H1 (cell line): ENCODE measurements at regions not wholly inside any gene's neighbourhood (a gene's known extent, or its start where the extent isn't known, plus 50 kb on each side); places are given as distances from the start of the nearest gene placed in this dataset.

Source experiments
- CTCF ChIA-PET: fragments of 300-600 bp; sonication (Branson Sonifier 250); formaldehyde crosslinking; loops from one replicate; lab custom pipeline; 2021; ENCODE audit not compliant: partially characterized antibody; lab: Charles Lee
- POLR2A ChIA-PET: fragments of 300-600 bp; sonication (Branson Sonifier 250); formaldehyde crosslinking; loops from one replicate; lab custom pipeline; 2021; ENCODE audit warnings: inconsistent platforms; ENCODE audit not compliant: partially characterized antibody; lab: Charles Lee
- DNase-seq, 2 experiments: peaks; one replicate each; pipeline versions ENCODE4 v3.0.0 to v3.0.0-alpha.2; 2010 to 2022; ENCODE audit warnings: low spot score in 2 of 2, low read depth in 1 of 2, mixed read lengths in 1 of 2
- FAIRE-seq: peaks from 2 replicates; lab custom pipeline; 2011; peaks lifted over from hg19 to GRCh38; lab: Jason Lieb, UNC
- H2AFZ ChIP-seq: 2 replicates; pipeline ENCODE4 v1.8.1; 2012; ENCODE audit warnings: low read length, inconsistent platforms
- H2AK5ac ChIP-seq: 2 replicates; pipeline ENCODE4 v1.6.1; 2013; ENCODE audit warnings: low read depth, low read length
- H2BK120ac ChIP-seq: replicated peaks from 2 replicates; pipeline ENCODE3; 2013; ENCODE audit warnings: low read depth, low read length, inconsistent platforms
- H2BK12ac ChIP-seq: 2 replicates; pipeline ENCODE4 v1.6.1; 2013; ENCODE audit warnings: low read depth, low read length
- H2BK15ac ChIP-seq: 2 replicates; pipeline ENCODE4 v1.6.1; 2013; ENCODE audit warnings: low read length
- H2BK20ac ChIP-seq: 2 replicates; pipeline ENCODE4 v1.6.1; 2013; ENCODE audit warnings: low read length
- H2BK5ac ChIP-seq: 2 replicates; pipeline ENCODE4 v1.6.1; 2013; ENCODE audit warnings: low read depth, low read length
- H3K14ac ChIP-seq: 2 replicates; pipeline ENCODE4 v1.6.1; 2013; ENCODE audit warnings: inconsistent platforms; ENCODE audit not compliant: insufficient read length
- H3K18ac ChIP-seq: 2 replicates; pipeline ENCODE4 v1.6.1; 2013; ENCODE audit warnings: low read length; ENCODE audit errors: extremely low read depth
- H3K23ac ChIP-seq: 2 replicates; pipeline ENCODE4 v1.6.1; 2013; ENCODE audit warnings: inconsistent platforms; ENCODE audit not compliant: insufficient read length
- H3K23me2 ChIP-seq: 2 replicates; pipeline ENCODE4 v1.6.1; 2013; ENCODE audit warnings: low read depth, low read length
- H3K27ac ChIP-seq: 2 replicates; pipeline ENCODE4 v1.6.1; 2011; ENCODE audit warnings: low read depth, low read length, inconsistent platforms
- H3K27me3 ChIP-seq, 4 experiments: replicated peaks in 1 of 4; 1 replicate in 1 of 4; 2 replicates in 3 of 4; pipeline versions ENCODE4 v1.6.1 to v1.8.1; 2011 to 2013; ENCODE audit warnings: low read length in 3 of 4, mild to moderate bottlenecking in 3 of 4, inconsistent platforms in 2 of 4, mixed read lengths in 2 of 4, moderate library complexity in 1 of 4; ENCODE audit not compliant: control insufficient read depth in 3 of 4, insufficient read depth in 3 of 4; ENCODE audit errors: extremely low read depth in 1 of 4
- H3K36me3 ChIP-seq, 4 experiments: 2 replicates each; pipeline versions ENCODE4 v1.6.1 to v1.8.1; 2011 to 2013; ENCODE audit warnings: mild to moderate bottlenecking in 4 of 4, low read length in 3 of 4, moderate library complexity in 2 of 4, control low read depth in 1 of 4, inconsistent platforms in 1 of 4; ENCODE audit not compliant: insufficient read depth in 4 of 4, control insufficient read depth in 2 of 4
- H3K4ac ChIP-seq: replicated peaks from 2 replicates; pipeline ENCODE3; 2013; ENCODE audit warnings: low read length, low read depth, mixed read lengths, inconsistent platforms; ENCODE audit not compliant: insufficient read length
- H3K4me1 ChIP-seq, 4 experiments: replicated peaks in 1 of 4; 1 replicate in 1 of 4; 2 replicates in 3 of 4; pipeline versions ENCODE4 v1.6.1 to v1.8.1; 2011 to 2013; ENCODE audit warnings: low read length in 3 of 4, inconsistent platforms in 2 of 4, mixed read lengths in 1 of 4; ENCODE audit not compliant: insufficient read depth in 4 of 4, control insufficient read depth in 3 of 4
- H3K4me2 ChIP-seq, 2 experiments: 2 replicates each; pipeline versions ENCODE4 v1.6.1 to v1.8.1; 2011 to 2013; ENCODE audit warnings: low read depth in 2 of 2, low read length in 2 of 2, control low read depth in 1 of 2, inconsistent platforms in 1 of 2, mild to moderate bottlenecking in 1 of 2; ENCODE audit not compliant: insufficient read depth in 1 of 2
- H3K4me3 ChIP-seq, 4 experiments: fragments of 200-600, 300-600 bp in 1 of 4; sonication (generic), shearing (Covaris generic), sonication (Bioruptor Twin) in 1 of 4; 2 replicates each; pipeline versions ENCODE4 v1.5.1 to v1.8.1; 2011 to 2016; ENCODE audit warnings: low read length in 4 of 4, low read depth in 3 of 4, control low read depth in 2 of 4, inconsistent platforms in 2 of 4, mild to moderate bottlenecking in 2 of 4, mixed read lengths in 1 of 4, moderate library complexity in 1 of 4; ENCODE audit not compliant: insufficient read depth in 2 of 4; ENCODE audit errors: extremely low read depth in 1 of 4
- H3K56ac ChIP-seq: replicated peaks from 2 replicates; pipeline ENCODE3; 2013; ENCODE audit warnings: low read depth, mild to moderate bottlenecking, mixed read lengths, low read length, inconsistent platforms; ENCODE audit not compliant: insufficient read length
- H3K79me1 ChIP-seq: 2 replicates; pipeline ENCODE4 v1.6.1; 2013; ENCODE audit warnings: low read depth, low read length, control low read depth
- H3K79me2 ChIP-seq, 2 experiments: 2 replicates each; pipeline versions ENCODE4 v1.6.1 to v1.8.1; 2012 to 2013; ENCODE audit warnings: low read length in 2 of 2, mild to moderate bottlenecking in 2 of 2, inconsistent platforms in 1 of 2; ENCODE audit not compliant: insufficient read depth in 2 of 2, control insufficient read depth in 1 of 2
- H3K9ac ChIP-seq, 4 experiments: replicated peaks in 1 of 4; 1 replicate in 1 of 4; 2 replicates in 3 of 4; pipeline versions ENCODE4 v1.6.1 to v1.8.1; 2011 to 2013; ENCODE audit warnings: low read depth in 3 of 4, low read length in 3 of 4, control low read depth in 2 of 4, mild to moderate bottlenecking in 2 of 4, moderate library complexity in 2 of 4, inconsistent platforms in 1 of 4; ENCODE audit errors: extremely low read depth in 1 of 4
- H3K9me3 ChIP-seq, 2 experiments: 2 replicates each; pipeline versions ENCODE4 v1.6.1 to v1.8.1; 2012 to 2013; ENCODE audit warnings: mild to moderate bottlenecking in 2 of 2, moderate library complexity in 2 of 2, control low read depth in 1 of 2, inconsistent platforms in 1 of 2, low read depth in 1 of 2, low read length in 1 of 2, mixed read lengths in 1 of 2; ENCODE audit not compliant: insufficient read depth in 2 of 2
- H4K20me1 ChIP-seq, 2 experiments: replicated peaks in 1 of 2; 2 replicates each; pipeline versions ENCODE3 to v1.8.1; 2011 to 2013; ENCODE audit warnings: inconsistent platforms in 2 of 2, low read length in 2 of 2, mild to moderate bottlenecking in 1 of 2; ENCODE audit not compliant: insufficient read depth in 2 of 2, control insufficient read depth in 1 of 2
- H4K5ac ChIP-seq: 2 replicates; pipeline ENCODE4 v1.6.1; 2013; ENCODE audit warnings: low read length, low read depth, mixed read lengths, inconsistent platforms; ENCODE audit not compliant: insufficient read length
- H4K8ac ChIP-seq: 2 replicates; pipeline ENCODE4 v1.8.0; 2013; ENCODE audit warnings: mild to moderate bottlenecking, moderate library complexity, low read length, inconsistent platforms; ENCODE audit not compliant: insufficient read depth; ENCODE audit errors: extremely low read depth
- H4K91ac ChIP-seq: replicated peaks from 2 replicates; pipeline ENCODE3; 2013; ENCODE audit warnings: low read length, mixed read lengths, inconsistent platforms; ENCODE audit not compliant: insufficient read length
- BCL11A ChIP-seq, 2 experiments: IDR thresholded peaks; one replicate each; pipeline ENCODE4 v1.6.1; 2011; ENCODE audit warnings: low read depth in 2 of 2, low read length in 2 of 2, mild to moderate bottlenecking in 2 of 2
- CBX5 ChIP-seq: fragments of 300-800, 300-1000 bp; sonication (generic); IDR thresholded peaks from 2 replicates; pipeline ENCODE4 v1.7.1; 2016; ENCODE audit warnings: antibody characterized with exemption, low read length, low read depth
- CEBPB ChIP-seq: IDR thresholded peaks from 2 replicates; pipeline ENCODE4 v1.6.1; 2012; ENCODE audit warnings: low read depth, low read length
- CTBP2 ChIP-seq: IDR thresholded peaks from 2 replicates; pipeline ENCODE4 v1.7.0; 2011; ENCODE audit warnings: borderline replicate concordance, mild to moderate bottlenecking, moderate library complexity, mixed read lengths, low read length; ENCODE audit not compliant: insufficient read depth, insufficient read length
- E2F6 ChIP-seq: IDR thresholded peaks from 2 replicates; pipeline ENCODE4 v1.6.1; 2012; ENCODE audit warnings: inconsistent platforms
- KDM5A ChIP-seq: fragments of 200-600 bp; IDR thresholded peaks from 2 replicates; pipeline ENCODE4 v1.7.1; 2012; ENCODE audit warnings: mild to moderate bottlenecking, low read length, inconsistent platforms, mixed read lengths
- MAFK ChIP-seq: IDR thresholded peaks from 2 replicates; pipeline ENCODE4 v1.6.1; 2012; ENCODE audit warnings: low read depth, mild to moderate bottlenecking, improper control_type of control experiment, low read length
- PHF8 ChIP-seq: fragments of 200-600 bp; sonication (generic); conservative IDR thresholded peaks from 2 replicates; pipeline ENCODE4 v1.7.1; 2012; ENCODE audit warnings: low read depth, mild to moderate bottlenecking, inconsistent platforms, low read length, moderate library complexity
- RXRA ChIP-seq: IDR thresholded peaks from 2 replicates; pipeline ENCODE4 v1.6.1; 2011; ENCODE audit warnings: low read depth, mild to moderate bottlenecking, low read length, moderate library complexity; ENCODE audit not compliant: insufficient read depth
- SIX5 ChIP-seq: IDR thresholded peaks from 2 replicates; pipeline ENCODE4 v1.6.1; 2011; ENCODE audit warnings: mild to moderate bottlenecking, low read depth, low read length
- SP1 ChIP-seq: IDR thresholded peaks from 2 replicates; pipeline ENCODE4 v1.6.1; 2011; ENCODE audit warnings: low read depth, low read length
- WGBS, 2 experiments: shearing (Covaris generic) in 1 of 2; methylation state at CpG; one replicate each; pipeline versions ENCODE4 v1.1.6 to v1.1.7; 2013 to 2015; ENCODE audit warnings: low lambda C conversion rate in 2 of 2, mixed read lengths in 2 of 2, inconsistent platforms in 1 of 2, low coverage in 1 of 2, missing lambda C conversion rate in 1 of 2; ENCODE audit not compliant: insufficient replicate concordance in 2 of 2, insufficient coverage in 1 of 2, insufficient read length in 1 of 2; ENCODE audit errors: extremely low coverage in 1 of 2, missing lambda C conversion rate in 1 of 2; 5-methylcytosine and 5-hydroxymethylcytosine counted together

- no peak for FAIRE-seq
- Histone ChIP-seq H3K4me1 (no peaks in the 10 kb centered on the region), H4K91ac (no peak overlapping the region), H3K23ac (no peak overlapping the region), H4K20me1 (no peaks in the 10 kb centered on the region), H3K79me1 (no peaks in the 10 kb centered on the region), H2AK5ac (no peak overlapping the region), H3K4me3 (no peak overlapping the region), H3K18ac (no peak overlapping the region), H3K36me3 (no peaks in the 10 kb centered on the region), H3K23me2 (no peaks in the 10 kb centered on the region), H4K5ac (no peak overlapping the region), H4K8ac (no peak overlapping the region), H3K14ac (no peak overlapping the region), H3K27me3 (no peaks in the 10 kb centered on the region; a peak in 1 of 7 replicates), H3K9ac (no peak overlapping the region), H3K56ac (no peak overlapping the region), H3K9me3 (no peaks in the 10 kb centered on the region), H2BK15ac (no peak overlapping the region), H3K4ac (no peak overlapping the region), H2AFZ (no peak overlapping the region), H3K4me2 (no peak overlapping the region), H2BK120ac (no peak overlapping the region), H3K79me2 (no peaks in the 10 kb centered on the region), H3K27ac (no peak overlapping the region), H2BK5ac (no peak overlapping the region), H2BK12ac (no peak overlapping the region), H2BK20ac (no peak overlapping the region)
- POLR2A ChIA-PET = no interaction called here
- CTCF ChIA-PET = interaction anchor here (0.6 to 2.2 kb wide), 7 partner anchors 9 to 290 kb away, joined by 3 to 7 read pairs (median 3); no protein-coding TSS in a partner anchor
- WGBS, 2 experiments = 88% methylated on average over 1 of the region's 1 CpG; no CpG with 5 or more reads in 1 of the 2 experiments
- no peak for DNase-seq
- TF ChIP-seq E2F6 (no peak), PHF8 (no peak), SIX5 (no peak), KDM5A (no peak), MAFK (no peak), CEBPB (no peak), CBX5 (no peak), SP1 (no peak), BCL11A (IDR thresholded peaks at IDR 0.05; ENCODE audit: low read depth in 2 of 2, low read length in 2 of 2) (no peak), CTBP2 (no peak), RXRA (no peak)
Observed at GRCh38 chr3:43213631-43214030, 72.7 kb upstream of the SNRK start.
